ENCODE measurements at regions not wholly inside any gene's neighbourhood (a gene's known extent, or its start where the extent isn't known, plus 50 kb on each side); places are given as distances from the start of the nearest gene placed in this dataset.

DNA sequence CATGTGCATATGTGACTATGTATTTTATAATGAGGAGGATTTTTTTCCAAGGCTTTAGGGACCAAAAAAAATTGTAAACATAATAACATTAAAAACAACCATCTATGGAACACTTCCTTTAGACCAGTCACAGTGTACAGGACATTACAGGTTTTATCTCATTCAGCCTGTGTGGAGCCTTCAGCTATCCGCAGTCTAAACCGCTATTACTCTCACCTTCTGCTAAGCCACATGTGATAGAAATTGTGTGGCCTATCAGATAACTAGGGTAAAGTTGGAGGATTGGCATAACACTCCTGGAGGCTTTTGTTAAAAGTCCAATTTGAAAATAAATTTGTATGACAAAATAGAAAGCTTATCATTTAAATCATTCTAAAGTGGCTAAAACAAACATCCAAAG is 281.2 kb upstream of the TMTC1 start:
- DNase-seq (ENCODE audit: low read depth): no peak
- H3K4me3 ChIP-seq (replicated peaks; ENCODE audit: low read depth, low read length): no peak overlapping the region
- TF ChIP-seq, protein P1, sequence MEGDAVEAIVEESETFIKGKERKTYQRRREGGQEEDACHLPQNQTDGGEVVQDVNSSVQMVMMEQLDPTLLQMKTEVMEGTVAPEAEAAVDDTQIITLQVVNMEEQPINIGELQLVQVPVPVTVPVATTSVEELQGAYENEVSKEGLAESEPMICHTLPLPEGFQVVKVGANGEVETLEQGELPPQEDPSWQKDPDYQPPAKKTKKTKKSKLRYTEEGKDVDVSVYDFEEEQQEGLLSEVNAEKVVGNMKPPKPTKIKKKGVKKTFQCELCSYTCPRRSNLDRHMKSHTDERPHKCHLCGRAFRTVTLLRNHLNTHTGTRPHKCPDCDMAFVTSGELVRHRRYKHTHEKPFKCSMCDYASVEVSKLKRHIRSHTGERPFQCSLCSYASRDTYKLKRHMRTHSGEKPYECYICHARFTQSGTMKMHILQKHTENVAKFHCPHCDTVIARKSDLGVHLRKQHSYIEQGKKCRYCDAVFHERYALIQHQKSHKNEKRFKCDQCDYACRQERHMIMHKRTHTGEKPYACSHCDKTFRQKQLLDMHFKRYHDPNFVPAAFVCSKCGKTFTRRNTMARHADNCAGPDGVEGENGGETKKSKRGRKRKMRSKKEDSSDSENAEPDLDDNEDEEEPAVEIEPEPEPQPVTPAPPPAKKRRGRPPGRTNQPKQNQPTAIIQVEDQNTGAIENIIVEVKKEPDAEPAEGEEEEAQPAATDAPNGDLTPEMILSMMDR (IDR thresholded peaks at IDR 0.05; ENCODE audit: low read length, missing control alignments): no peak

DNA sequence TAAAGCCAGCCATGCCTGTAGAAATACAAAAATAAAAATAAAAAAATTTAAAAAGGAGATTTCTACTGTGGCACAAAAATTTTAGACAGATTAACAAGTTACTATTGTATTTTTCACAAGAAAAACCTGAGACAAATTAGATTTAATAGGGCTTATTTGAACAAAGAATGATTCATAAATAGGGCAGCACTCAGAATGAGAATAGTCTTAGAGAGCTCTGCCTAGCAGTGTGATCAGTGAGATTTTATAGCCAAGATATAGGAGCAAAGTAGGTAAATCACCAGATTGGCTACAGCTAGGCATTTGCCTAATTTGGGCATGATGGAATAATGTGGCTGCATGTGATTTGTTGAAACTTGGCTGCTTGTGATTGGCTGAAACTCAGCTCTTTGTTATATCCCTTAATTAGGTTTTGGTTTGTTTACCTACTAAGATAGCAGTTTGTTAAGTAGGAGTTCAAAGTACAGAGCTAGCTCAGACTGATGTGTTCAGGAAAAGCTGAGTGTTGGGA is 279.7 kb upstream of the TMTC1 start:
- DNase-seq (ENCODE audit: low read depth): no peak
- H3K4me3 ChIP-seq (replicated peaks; ENCODE audit: low read depth, low read length): no peak overlapping the region
- TF ChIP-seq, protein P1 (IDR thresholded peaks at IDR 0.05; ENCODE audit: low read length, missing control alignments): no peak

DNA sequence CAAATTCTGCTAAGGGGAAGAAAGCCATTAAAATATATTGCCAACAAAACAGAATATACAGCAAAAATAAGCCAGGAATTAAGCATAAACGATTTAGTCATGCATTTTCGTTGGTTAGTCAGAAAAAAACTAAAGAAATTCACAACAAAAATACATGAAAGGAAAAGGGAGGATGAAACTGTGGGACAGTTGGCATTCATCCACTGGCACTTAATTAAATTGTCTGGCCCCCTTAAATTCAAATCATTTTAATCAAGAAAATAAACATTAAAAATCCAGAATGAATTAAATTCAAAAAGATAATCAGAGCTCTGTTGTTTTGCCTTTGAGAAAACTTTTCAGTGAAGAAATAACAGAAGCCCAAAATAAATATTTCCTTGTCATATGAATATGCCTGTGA is 264.6 kb upstream of the TMTC1 start:
- TF ChIP-seq, protein P1 (IDR thresholded peaks at IDR 0.05; ENCODE audit: low read length, missing control alignments): no peak
- no peak overlapping the region for H3K4me3 ChIP-seq (replicated peaks; ENCODE audit: low read depth, low read length)
- DNase-seq (ENCODE audit: low read depth): no peak

DNA sequence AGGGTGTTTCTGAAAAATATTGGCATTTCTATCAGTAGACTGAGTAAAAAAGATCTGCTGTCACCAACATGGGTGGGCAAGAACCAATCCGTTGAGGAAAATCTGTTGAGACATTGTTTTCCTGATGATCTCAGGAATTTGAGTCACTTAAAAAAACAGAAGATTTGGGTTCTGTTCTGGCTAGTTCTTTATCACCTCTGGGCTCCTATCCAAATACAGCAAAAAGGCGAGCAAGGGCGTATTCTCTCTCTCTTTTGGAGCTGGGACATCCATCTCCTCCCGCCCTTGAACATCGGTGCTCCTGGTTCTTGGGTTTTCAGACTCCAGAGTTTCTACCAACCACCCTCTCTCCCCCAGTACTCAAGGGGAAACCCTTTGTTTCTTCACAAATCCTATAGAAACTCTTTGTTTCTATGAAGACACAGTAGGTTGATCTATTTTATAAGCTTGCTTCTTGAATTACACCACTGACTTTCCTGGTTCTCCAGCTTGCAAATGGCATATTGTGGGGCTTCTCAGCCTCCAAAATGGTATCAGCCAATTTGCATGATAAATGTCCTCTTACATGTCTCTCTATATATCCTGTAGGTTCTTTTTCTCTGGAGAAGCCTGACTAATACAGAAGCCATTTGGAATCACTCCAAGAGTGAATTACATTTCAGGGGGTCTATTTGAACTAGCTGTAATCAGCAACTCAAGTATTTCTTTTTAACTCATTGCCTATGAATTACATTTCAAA is 263.9 kb upstream of the TMTC1 start:
- DNase-seq (ENCODE audit: low read depth): peak; percentile 62
- no peak overlapping the region for H3K4me3 ChIP-seq (replicated peaks; ENCODE audit: low read depth, low read length)

DNA sequence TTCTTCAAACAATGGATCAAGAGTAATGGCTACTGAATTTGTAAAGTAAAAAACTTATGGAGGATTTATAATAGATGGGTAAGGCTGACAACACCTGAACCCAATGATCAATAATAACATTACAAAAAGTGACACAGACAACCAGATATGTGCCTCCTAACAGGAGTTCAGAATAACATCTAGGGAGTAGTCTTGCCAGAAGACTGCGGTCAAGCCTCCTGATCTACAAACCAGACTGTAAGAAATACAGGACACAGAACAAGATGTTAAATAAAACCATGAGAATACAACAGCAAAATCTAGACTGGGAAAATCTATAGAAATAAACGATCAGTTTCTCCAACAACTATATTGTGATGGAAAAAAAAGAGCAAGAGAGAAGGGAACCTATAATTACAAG is 262.6 kb upstream of the TMTC1 start:
- TF ChIP-seq, protein P1 (IDR thresholded peaks at IDR 0.05; ENCODE audit: low read length, missing control alignments): no peak
- no peak for DNase-seq (ENCODE audit: low read depth)
- no peak overlapping the region for H3K4me3 ChIP-seq (replicated peaks; ENCODE audit: low read depth, low read length)

More for the DNA sequence above, 263.9 kb upstream of the TMTC1 start:
- TF ChIP-seq, protein P1 (IDR thresholded peaks at IDR 0.05; ENCODE audit: low read length, missing control alignments): no peak

DNA sequence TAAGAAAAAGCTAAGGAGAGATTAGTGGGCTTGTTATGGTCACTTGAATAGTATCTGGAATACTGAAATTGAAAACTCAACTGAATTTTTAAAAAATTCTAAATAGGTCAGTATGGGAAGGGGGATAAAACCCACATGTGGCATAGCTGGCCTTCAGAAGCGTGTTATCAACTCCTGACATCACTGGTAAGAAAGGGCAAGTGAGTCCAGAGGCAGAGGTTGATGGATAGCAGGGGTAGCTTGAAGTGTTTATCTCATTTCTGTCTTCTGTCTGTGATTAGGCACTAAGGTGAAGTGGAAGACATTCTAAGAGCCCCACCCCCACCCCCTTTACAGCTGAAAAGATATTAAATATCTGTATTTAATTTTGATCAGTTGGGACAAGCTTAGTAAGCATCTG is 261.4 kb upstream of the TMTC1 start:
- no peak overlapping the region for H3K4me3 ChIP-seq (replicated peaks; ENCODE audit: low read depth, low read length)
- no peak for DNase-seq (ENCODE audit: low read depth)
- TF ChIP-seq, protein P1 (IDR thresholded peaks at IDR 0.05; ENCODE audit: low read length, missing control alignments): no peak

DNA sequence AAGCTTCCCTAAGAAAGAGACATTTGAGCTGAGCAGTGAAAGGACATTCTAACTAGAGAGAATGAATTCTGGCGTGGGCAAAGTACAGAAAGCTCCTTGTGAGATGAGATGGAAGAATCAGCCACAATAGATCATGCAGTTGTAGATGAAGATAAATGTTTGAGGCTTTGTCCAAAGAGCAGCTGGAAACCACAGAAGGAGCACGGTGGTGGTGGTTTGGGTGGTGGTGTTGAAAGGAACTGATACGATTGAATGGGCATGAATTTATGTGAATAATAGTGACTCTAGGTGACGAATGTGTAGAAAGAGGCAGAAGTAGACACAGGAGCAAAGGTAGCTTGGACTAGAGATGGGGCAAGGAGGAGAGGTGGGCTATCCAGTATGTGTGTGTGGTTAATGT is 260.5 kb upstream of the TMTC1 start:
- TF ChIP-seq, protein P1 (IDR thresholded peaks at IDR 0.05; ENCODE audit: low read length, missing control alignments): no peak
- H3K4me3 ChIP-seq (replicated peaks; ENCODE audit: low read depth, low read length): no peak overlapping the region
- no peak for DNase-seq (ENCODE audit: low read depth)

Data from fibroblast of pulmonary artery (primary cell).